Right lobe of liver (tissue), 4 donors: ENCODE measurements at regions not wholly inside any gene's neighbourhood (a gene's known extent, or its start where the extent isn't known, plus 50 kb on each side); places are given as distances from the start of the nearest gene placed in this dataset.

ENCODE experiments used
- CTCF ChIP-seq, 4 donors: fragments of 200-600 bp in 3 of 4; fragments of 450-650 bp in 1 of 4; IDR thresholded peaks; one replicate each; pipeline versions ENCODE4 v1.5.1 to v1.8.0; 2016 to 2022; ENCODE audit warnings: antibody characterized with exemption in 4 of 4, mild to moderate bottlenecking in 2 of 4
- POLR2A ChIP-seq: fragments of 450-650 bp; IDR thresholded peaks from one replicate; pipeline ENCODE4 v1.6.1; 2017; ENCODE audit warnings: antibody characterized with exemption, mild to moderate bottlenecking
- donor health status: DM: no; HTN: no; CAD: no.
- donor health status: DM: no; HTN: no; CAD: no.
- donor health status: DM: no; HTN: yes; CAD: no.

GRCh38 chr15:93585012-93585411 is 496.0 kb upstream of the RGMA start:
- TF ChIP-seq CTCF (IDR thresholded peaks at IDR 0.05) (no peak), POLR2A (no peak)
